ENCODE measurements at regions not wholly inside any gene's neighbourhood (a gene's known extent, or its start where the extent isn't known, plus 50 kb on each side); places are given as distances from the start of the nearest gene placed in this dataset.

- TF ChIP-seq EZH2 (IDR thresholded peaks at IDR 0.05; ENCODE audit: borderline replicate concordance, low read depth, low read length, severe bottlenecking), result no peak
- TF ChIP-seq CTCF (IDR thresholded peaks at IDR 0.05; ENCODE audit: borderline replicate concordance, extremely low read depth, low read length, poor library complexity, severe bottlenecking), result peak; percentile 63
These were observed 62.6 kb upstream of the TEKT1 start for GRCh38 chr17:6894206-6894528.
